H9 (cell line): ENCODE measurements at regions not wholly inside any gene's neighbourhood (a gene's known extent, or its start where the extent isn't known, plus 50 kb on each side); places are given as distances from the start of the nearest gene placed in this dataset.

Experiments
- DNase-seq: peaks from one replicate; pipeline ENCODE4 v3.0.0-alpha.2; 2017
- H2AFZ ChIP-seq: one replicate; pipeline ENCODE4 v1.6.1; 2013; ENCODE audit warnings: mild to moderate bottlenecking, low read length, control low read depth, moderate library complexity
- H2AK5ac ChIP-seq: 2 replicates; pipeline ENCODE4 v1.6.1; 2013; ENCODE audit warnings: low read length, control low read depth, mixed read lengths; ENCODE audit not compliant: insufficient read length
- H2BK120ac ChIP-seq: one replicate; pipeline ENCODE4 v1.6.1; 2013; ENCODE audit warnings: low read depth, mild to moderate bottlenecking, low read length, control low read depth, inconsistent platforms; ENCODE audit not compliant: poor library complexity, severe bottlenecking
- H2BK12ac ChIP-seq: 2 replicates; pipeline ENCODE4 v1.6.1; 2013; ENCODE audit warnings: low read length, control low read depth, mixed read lengths, low read depth; ENCODE audit not compliant: insufficient read length
- H2BK15ac ChIP-seq: 2 replicates; pipeline ENCODE4 v1.6.1; 2013; ENCODE audit warnings: low read depth, low read length, control low read depth
- H2BK20ac ChIP-seq: one replicate; pipeline ENCODE4 v1.6.1; 2013; ENCODE audit warnings: low read depth, mild to moderate bottlenecking, low read length, control low read depth, inconsistent platforms; ENCODE audit not compliant: poor library complexity, severe bottlenecking
- H2BK5ac ChIP-seq: 2 replicates; pipeline ENCODE4 v1.6.1; 2013; ENCODE audit warnings: low read length, control low read depth, mixed read lengths; ENCODE audit not compliant: insufficient read length
- H3K14ac ChIP-seq: 2 replicates; pipeline ENCODE4 v1.6.1; 2013; ENCODE audit warnings: low read length, control low read depth; ENCODE audit not compliant: insufficient read depth
- H3K18ac ChIP-seq: 2 replicates; pipeline ENCODE4 v1.6.1; 2013; ENCODE audit warnings: low read depth, mild to moderate bottlenecking, mixed read lengths, low read length, control low read depth; ENCODE audit not compliant: insufficient read length
- H3K23ac ChIP-seq: 2 replicates; pipeline ENCODE4 v1.6.1; 2013; ENCODE audit warnings: low read length, control low read depth, mixed read lengths, low read depth; ENCODE audit not compliant: insufficient read length
- H3K23me2 ChIP-seq: 2 replicates; pipeline ENCODE4 v1.6.1; 2013; ENCODE audit warnings: low read depth, mild to moderate bottlenecking, mixed read lengths, low read length, control low read depth; ENCODE audit not compliant: insufficient read length, poor library complexity, severe bottlenecking
- H3K27ac ChIP-seq: 2 replicates; pipeline ENCODE4 v1.5.1; 2013; ENCODE audit warnings: low read length, control low read depth, mixed read lengths, low read depth; ENCODE audit not compliant: insufficient read length
- H3K27me3 ChIP-seq: 2 replicates; pipeline ENCODE4 v1.6.1; 2013; ENCODE audit warnings: low read length, control low read depth, inconsistent platforms; ENCODE audit not compliant: insufficient read depth
- H3K4ac ChIP-seq: 2 replicates; pipeline ENCODE4 v1.6.1; 2013; ENCODE audit warnings: low read depth, mild to moderate bottlenecking, control low read depth, inconsistent platforms, low read length, moderate library complexity
- H3K4me1 ChIP-seq: 2 replicates; pipeline ENCODE4 v1.6.1; 2013; ENCODE audit warnings: low read length, control low read depth, inconsistent platforms; ENCODE audit not compliant: insufficient read depth
- H3K4me2 ChIP-seq: 2 replicates; pipeline ENCODE4 v1.6.1; 2013; ENCODE audit warnings: low read length, control low read depth, mixed read lengths; ENCODE audit not compliant: insufficient read length, insufficient read depth
- H3K56ac ChIP-seq: 2 replicates; pipeline ENCODE4 v1.6.1; 2013; ENCODE audit warnings: low read depth, mild to moderate bottlenecking, mixed read lengths, low read length, control low read depth; ENCODE audit not compliant: insufficient read length
- H3K79me1 ChIP-seq: 2 replicates; pipeline ENCODE4 v1.6.1; 2013; ENCODE audit warnings: low read depth, mild to moderate bottlenecking, moderate library complexity, low read length, control low read depth, inconsistent platforms; ENCODE audit not compliant: insufficient read depth, poor library complexity, severe bottlenecking
- H3K79me2 ChIP-seq: 2 replicates; pipeline ENCODE4 v1.6.1; 2013; ENCODE audit warnings: low read length, control low read depth, inconsistent platforms; ENCODE audit not compliant: insufficient read depth
- H3K9ac ChIP-seq: 2 replicates; pipeline ENCODE4 v1.6.1; 2013; ENCODE audit warnings: low read length, control low read depth, mixed read lengths; ENCODE audit not compliant: insufficient read length; ENCODE audit errors: extremely low read depth
- H3K9me3 ChIP-seq: one replicate; pipeline ENCODE4 v1.6.1; 2013; ENCODE audit warnings: low read depth, low read length, inconsistent platforms; ENCODE audit not compliant: control insufficient read depth
- H3T11ph ChIP-seq: one replicate; pipeline ENCODE4 v1.6.1; 2013; ENCODE audit warnings: mild to moderate bottlenecking, low read length, control low read depth, inconsistent platforms
- H4K20me1 ChIP-seq: one replicate; pipeline ENCODE4 v1.6.1; 2013; ENCODE audit not compliant: control insufficient read depth, insufficient read length, insufficient read depth
- H4K5ac ChIP-seq: 2 replicates; pipeline ENCODE4 v1.6.1; 2013; ENCODE audit warnings: low read depth, mild to moderate bottlenecking, mixed read lengths, low read length, control low read depth; ENCODE audit not compliant: insufficient read length
- H4K8ac ChIP-seq: replicated peaks from 2 replicates; pipeline ENCODE4 v1.6.1; 2013; ENCODE audit warnings: low read length, control low read depth, mixed read lengths, low read depth; ENCODE audit not compliant: insufficient read length
- H4K91ac ChIP-seq: 2 replicates; pipeline ENCODE4 v1.6.1; 2013; ENCODE audit warnings: low read depth, mild to moderate bottlenecking, moderate library complexity, mixed read lengths, low read length, control low read depth; ENCODE audit not compliant: insufficient read length
- H3K27ac Mint-ChIP-seq, 3 experiments: 2 replicates in 2 of 3; 3 replicates in 1 of 3; pipeline ENCODE4 v1.8.0; 2020 to 2021; ENCODE audit warnings: mixed read lengths in 3 of 3, mild to moderate bottlenecking in 1 of 3, moderate library complexity in 1 of 3
- H3K27me3 Mint-ChIP-seq: 2 replicates; pipeline ENCODE4 v1.8.0; 2021; ENCODE audit warnings: low read depth, mild to moderate bottlenecking, moderate library complexity, mixed read lengths
- H3K36me3 Mint-ChIP-seq, 3 experiments: 2 replicates in 2 of 3; 3 replicates in 1 of 3; pipeline ENCODE4 v1.8.0; 2020 to 2021; ENCODE audit warnings: low read depth in 3 of 3, mixed read lengths in 3 of 3; ENCODE audit not compliant: insufficient read depth in 1 of 3
- H3K4me1 Mint-ChIP-seq, 2 experiments: 2 replicates each; pipeline ENCODE4 v1.8.0; 2020; ENCODE audit warnings: mixed read lengths in 2 of 2
- H3K4me3 Mint-ChIP-seq, 2 experiments: 2 replicates in 1 of 2; 3 replicates in 1 of 2; pipeline ENCODE4 v1.8.0; 2020 to 2021; ENCODE audit warnings: mild to moderate bottlenecking in 2 of 2, mixed read lengths in 2 of 2, moderate library complexity in 1 of 2
- H3K9me3 Mint-ChIP-seq, 2 experiments: 2 replicates in 1 of 2; 3 replicates in 1 of 2; pipeline ENCODE4 v1.8.0; 2020; ENCODE audit warnings: mild to moderate bottlenecking in 2 of 2, mixed read lengths in 2 of 2, moderate library complexity in 1 of 2
- CTCF ChIP-seq: fragments of 200-600 bp; sonication (generic); conservative IDR thresholded peaks from 3 replicates; pipeline ENCODE4 v1.8.0; 2021; ENCODE audit warnings: antibody characterized with exemption, mild to moderate bottlenecking
- WGBS: extraction: QIAGEN DNeasy Blood & Tissue Kit; methylation state at CpG from one replicate; pipeline ENCODE4 v1.1.7; 2013; ENCODE audit warnings: missing lambda C conversion rate, low lambda C conversion rate, mixed read lengths; ENCODE audit not compliant: insufficient read length; ENCODE audit errors: extremely low coverage; 5-methylcytosine and 5-hydroxymethylcytosine counted together

- no peaks in the 10 kb centered on the region for H4K20me1 ChIP-seq
- no peak overlapping the region for H4K5ac ChIP-seq
- no peaks in the 10 kb centered on the region for H3K27me3 ChIP-seq
- H2BK120ac ChIP-seq, result no peak overlapping the region
- TF ChIP-seq CTCF, result no peak
- no peak overlapping the region for H4K91ac ChIP-seq
- no peak overlapping the region for H2BK5ac ChIP-seq
- Mint-ChIP-seq H3K4me1 (no peaks in the 10 kb centered on the region), H3K27ac (no peak overlapping the region), H3K4me3 (no peak overlapping the region), H3K36me3 (peaks cover 7 to 12% (median 12%) of the 10 kb centered on the region in 3 experiments; a peak in 6 of 7 replicates), H3K27me3 (no peaks in the 10 kb centered on the region), H3K9me3 (peaks cover 12 to 22% of the 10 kb centered on the region in 2 experiments)
- H2BK15ac ChIP-seq, result no peak overlapping the region
- no peak overlapping the region for H3K56ac ChIP-seq
- no peak for DNase-seq
- H3K9ac ChIP-seq, result no peak overlapping the region
- H3K9me3 ChIP-seq, result no peaks in the 10 kb centered on the region
- H3K79me1 ChIP-seq, result no peaks in the 10 kb centered on the region
- H3T11ph ChIP-seq, result no peak overlapping the region
- H3K4ac ChIP-seq, result no peak overlapping the region
- H3K14ac ChIP-seq, result no peak overlapping the region
- no peaks in the 10 kb centered on the region for H3K23me2 ChIP-seq
- H3K4me2 ChIP-seq, result no peak overlapping the region
- no peak overlapping the region for H2AFZ ChIP-seq
- H3K27ac ChIP-seq, result no peak overlapping the region
- H3K79me2 ChIP-seq, result no peaks in the 10 kb centered on the region
- H2BK12ac ChIP-seq, result no peak overlapping the region
- no peak overlapping the region for H3K18ac ChIP-seq
- H2BK20ac ChIP-seq, result no peak overlapping the region
- H3K23ac ChIP-seq, result no peak overlapping the region
- no peak overlapping the region for H2AK5ac ChIP-seq
- no CpG with 5 or more reads among the region's 5 CpGs for WGBS
- no peak overlapping the region for H4K8ac ChIP-seq
- H3K4me1 ChIP-seq, result no peaks in the 10 kb centered on the region
These were observed 253.4 kb downstream of the SLITRK6 start for GRCh38 chr13:85545771-85546170.
